Lung (tissue), 11 donors: ENCODE measurements at regions not wholly inside any gene's neighbourhood (a gene's known extent, or its start where the extent isn't known, plus 50 kb on each side); places are given as distances from the start of the nearest gene placed in this dataset.

Experiments
- ATAC-seq: fragments of 200-7000 bp; cut with Tn5 transposase; one replicate; pipeline ENCODE4 v1.9.1; 2020; ENCODE audit warnings: moderate number of reproducible peaks; ENCODE audit not compliant: insufficient read depth, low FRiP score
- DNase-seq, 3 donors: peaks; one replicate each; pipeline ENCODE4 v3.0.0-alpha.2; 2013 to 2017
- H3K27ac ChIP-seq, 2 donors: one replicate each; pipeline ENCODE4 v1.5.1; 2013; ENCODE audit warnings: mild to moderate bottlenecking in 2 of 2, moderate library complexity in 2 of 2, control low read depth in 1 of 2, inconsistent platforms in 1 of 2, low read depth in 1 of 2, low read length in 1 of 2
- H3K27me3 ChIP-seq, 3 donors: one replicate each; pipeline ENCODE4 v1.5.1; 2013; ENCODE audit warnings: low read length in 2 of 3; ENCODE audit not compliant: control insufficient read depth in 3 of 3, insufficient read depth in 3 of 3
- H3K36me3 ChIP-seq, 4 donors: one replicate each; pipeline ENCODE4 v1.5.1; 2013; ENCODE audit warnings: low read length in 4 of 4, mild to moderate bottlenecking in 1 of 4, moderate library complexity in 1 of 4; ENCODE audit not compliant: control insufficient read depth in 4 of 4, insufficient read depth in 4 of 4
- H3K4me1 ChIP-seq, 5 donors: one replicate each; pipeline ENCODE4 v1.5.1; 2013; ENCODE audit warnings: low read length in 5 of 5, mild to moderate bottlenecking in 2 of 5, moderate library complexity in 1 of 5; ENCODE audit not compliant: control insufficient read depth in 5 of 5, insufficient read depth in 5 of 5
- H3K4me3 ChIP-seq: one replicate; pipeline ENCODE4 v1.5.1; 2013; ENCODE audit warnings: mild to moderate bottlenecking, control low read depth, moderate library complexity
- H3K9ac ChIP-seq, 2 donors: one replicate each; pipeline ENCODE4 v1.5.1; 2013; ENCODE audit warnings: low read length in 2 of 2, control low read depth in 1 of 2; ENCODE audit not compliant: insufficient read depth in 1 of 2
- H3K9me3 ChIP-seq, 4 donors: one replicate each; pipeline ENCODE4 v1.5.1; 2013; ENCODE audit warnings: low read length in 3 of 4, mild to moderate bottlenecking in 1 of 4, moderate library complexity in 1 of 4; ENCODE audit not compliant: control insufficient read depth in 4 of 4, insufficient read depth in 3 of 4
- CTCF ChIP-seq: IDR thresholded peaks from 2 replicates; pipeline ENCODE4 v1.5.1; 2012; ENCODE audit warnings: mild to moderate bottlenecking; ENCODE audit errors: control extremely low read depth, extremely low read depth
- WGBS, 2 donors: extraction: QIAGEN DNeasy Blood & Tissue Kit; methylation state at CpG; one replicate each; pipeline ENCODE4 v1.1.7; 2013; 5-methylcytosine and 5-hydroxymethylcytosine counted together
- donor health status: control.
- donor health status: control.
- donor health status: Bipolar disorder and iron deficiency.
- donor health status: healthy.
- donor health status: DM: yes; HTN: yes; CAD: no.

GRCh38 chr3:30456264-30456663 is 150.1 kb upstream of the TGFBR2 start:
- ATAC-seq: no peak
- Histone ChIP-seq H3K27ac (peak overlapping the region in 1 of 2 donors; percentile 16), H3K36me3 (no peaks in the 10 kb centered on the region), H3K9ac (no peak overlapping the region), H3K4me3 (no peak overlapping the region), H3K4me1 (peaks cover 0 to 32% (median 5%) of the 10 kb centered on the region in 5 donors), H3K9me3 (peaks cover 0 to 6% (median 2%) of the 10 kb centered on the region in 4 donors), H3K27me3 (no peaks in the 10 kb centered on the region)
- DNase-seq: no peak
- WGBS, 2 donors: 90 to 92% methylated on average over 2 of the region's 2 CpGs
- no peak for TF ChIP-seq CTCF

- WGBS, 2 donors: 82 to 100% methylated on average over 1 of the region's 1 CpG
- DNase-seq: peak in 1 of 3 donors; percentile 27
- peaks cover 0 to 32% (median 5%) of the 10 kb centered on the region in 5 donors for H3K4me1 ChIP-seq
- H3K27ac ChIP-seq: no peak overlapping the region
- no peak for TF ChIP-seq CTCF
- no peaks in the 10 kb centered on the region for H3K36me3 ChIP-seq
- H3K9ac ChIP-seq: no peak overlapping the region
- H3K27me3 ChIP-seq: no peaks in the 10 kb centered on the region
- H3K9me3 ChIP-seq: peaks cover 0 to 6% (median 2%) of the 10 kb centered on the region in 4 donors
- no peak overlapping the region for H3K4me3 ChIP-seq
- no peak for ATAC-seq
These were observed 149.3 kb upstream of the TGFBR2 start for GRCh38 chr3:30457081-30457480.

DNA sequence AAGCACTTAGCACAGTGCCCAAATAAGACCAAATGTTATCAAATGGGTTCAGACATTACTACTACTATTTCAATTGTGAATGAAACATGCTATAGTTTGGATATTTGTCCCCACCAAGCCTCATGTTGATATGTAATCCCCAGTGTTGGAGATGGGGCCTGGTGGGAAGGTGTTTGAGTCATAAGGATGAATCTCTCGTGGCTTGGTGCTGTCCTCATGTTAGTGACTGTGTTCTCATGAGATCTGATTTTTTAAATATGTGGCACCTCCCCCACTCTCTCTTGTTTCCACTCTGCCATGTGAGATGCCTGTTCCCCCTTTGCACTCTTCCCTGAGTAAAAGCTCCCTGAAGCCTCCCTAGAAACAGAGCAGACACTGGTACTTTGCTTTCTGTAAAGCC is 148.7 kb upstream of the TGFBR2 start:
- Histone ChIP-seq H3K9me3 (peaks cover 0 to 3% (median under 1%) of the 10 kb centered on the region in 4 donors), H3K36me3 (no peaks in the 10 kb centered on the region), H3K27me3 (no peaks in the 10 kb centered on the region), H3K27ac (no peak overlapping the region), H3K4me1 (peaks cover 0 to 32% (median 5%) of the 10 kb centered on the region in 5 donors), H3K4me3 (no peak overlapping the region), H3K9ac (no peak overlapping the region)
- 85 to 96% methylated on average over 1 of the region's 1 CpG for WGBS, 2 donors
- TF ChIP-seq CTCF: no peak
- DNase-seq (no peak), ATAC-seq (no peak)
